ENCODE measurements at regions not wholly inside any gene's neighbourhood (a gene's known extent, or its start where the extent isn't known, plus 50 kb on each side); places are given as distances from the start of the nearest gene placed in this dataset.
"Not testable (repeated sequence)": the region's sequence is repeated elsewhere in the genome, so short reads cannot be mapped to it uniquely, and the experiment has no call there.

DNA sequence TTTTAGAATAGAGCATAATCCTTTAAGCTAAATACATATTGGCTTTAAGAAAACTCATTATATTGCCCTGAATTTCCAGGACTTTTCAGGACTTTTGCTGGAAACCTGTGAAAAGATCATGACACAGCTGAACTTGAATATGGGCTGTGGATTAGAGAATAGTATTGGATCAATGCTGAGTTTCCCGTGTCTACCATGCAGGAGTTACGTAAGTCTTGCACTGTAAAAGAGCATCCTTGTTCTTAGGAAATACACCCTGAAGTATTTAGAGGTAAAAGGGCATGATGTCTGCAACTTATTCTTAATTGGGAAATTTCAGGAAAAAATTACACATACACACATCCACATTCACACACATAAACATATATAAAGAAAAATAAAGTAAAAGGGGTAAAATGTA is 82.1 kb downstream of the ZFP36L2 start:
- no peak for DNase-seq

- no peak for DNase-seq
Observed at GRCh38 chr2:43143756-43144155, 82.7 kb downstream of the ZFP36L2 start.

GRCh38 chr2:43142921-43143438 is 83.4 kb downstream of the ZFP36L2 start:
- no peak for DNase-seq

DNA sequence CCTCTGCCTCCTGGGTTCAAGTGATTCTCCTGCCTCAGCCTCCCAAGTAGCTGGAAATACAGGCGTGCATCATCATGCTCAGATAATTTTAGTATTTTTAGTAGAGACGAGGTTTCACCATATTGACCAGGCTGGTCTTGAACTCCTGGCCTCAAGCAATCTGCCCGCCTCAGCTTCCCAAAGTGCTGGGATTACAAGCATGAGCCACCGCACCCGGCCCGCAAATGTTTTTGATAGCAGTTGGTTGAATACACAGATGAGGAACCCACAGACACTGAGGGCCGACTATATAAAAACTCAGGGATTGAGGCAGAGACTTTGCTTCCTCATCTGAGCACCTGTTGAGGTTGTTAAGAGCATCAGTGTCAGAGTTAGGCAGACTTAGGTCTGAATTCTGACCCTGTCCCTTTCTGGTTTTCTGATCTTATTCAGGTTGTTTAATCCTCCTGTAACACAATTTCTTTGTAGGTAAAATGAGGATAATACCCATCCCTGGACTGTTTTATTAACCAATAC is 84.7 kb downstream of the ZFP36L2 start:
- not testable (repeated sequence) for DNase-seq

- no peak for DNase-seq
Observed at GRCh38 chr2:43139996-43140621, 86.3 kb downstream of the ZFP36L2 start.

GRCh38 chr2:43139501-43139900 is 86.9 kb downstream of the ZFP36L2 start:
- DNase-seq = no peak

DNA sequence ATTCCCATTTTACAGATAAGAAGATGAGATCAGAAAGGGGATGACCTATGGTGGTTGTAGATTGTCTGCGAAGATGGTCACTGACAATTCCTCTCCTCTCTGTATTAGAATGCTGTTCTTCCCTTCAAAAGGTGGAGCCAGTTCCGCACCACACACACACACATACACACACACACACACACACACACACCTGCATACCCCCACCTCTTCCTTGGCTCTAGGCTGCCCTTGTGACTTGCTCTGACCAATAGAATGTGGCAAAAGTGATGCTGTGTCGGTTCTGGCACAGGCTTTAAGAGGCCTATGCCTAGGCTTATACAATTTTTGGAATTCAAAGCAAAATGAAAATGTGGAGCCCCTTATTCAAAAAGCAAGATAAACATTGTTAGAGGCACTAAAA is 88.0 kb downstream of the ZFP36L2 start:
- DNase-seq = no peak

GRCh38 chr2:43136876-43137275 is 89.5 kb downstream of the ZFP36L2 start:
- no peak for DNase-seq

DNA sequence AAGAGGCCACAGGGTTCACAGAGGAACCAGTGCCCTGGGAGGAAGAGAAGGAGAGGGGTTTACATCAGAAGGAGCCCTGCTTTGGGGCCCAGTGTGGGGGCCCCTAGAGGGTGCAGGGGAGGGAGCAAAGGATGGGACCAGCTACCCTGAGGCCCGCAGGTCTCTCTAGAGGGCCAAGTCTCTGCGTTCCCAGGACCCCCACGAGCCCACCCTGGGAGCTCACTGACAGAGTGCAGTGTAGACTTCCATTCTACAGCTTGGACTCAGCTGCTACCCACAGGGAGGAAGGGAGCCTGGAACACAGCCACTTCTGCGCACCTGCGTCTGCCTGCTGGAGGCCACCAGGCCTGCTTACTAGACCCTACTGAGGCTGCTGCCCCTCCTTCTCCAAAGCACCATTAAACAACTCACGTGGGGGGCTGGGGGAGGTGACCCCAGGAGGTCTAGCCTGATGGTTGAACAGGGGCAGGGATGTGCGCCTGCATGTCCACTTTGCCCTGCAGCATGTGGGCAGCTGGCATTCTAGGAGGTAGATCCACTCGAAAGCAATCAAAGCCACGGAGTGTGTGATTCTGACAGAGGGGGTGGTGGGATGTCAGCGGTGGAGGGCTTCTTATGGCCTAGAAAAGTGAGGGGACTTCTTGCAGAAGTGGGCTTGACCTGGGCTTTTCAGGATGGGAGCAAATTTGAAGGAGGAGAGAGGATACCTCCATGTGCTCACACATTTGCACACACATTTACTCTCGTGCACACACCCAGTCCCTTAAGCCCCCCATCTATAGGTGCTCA is 90.2 kb downstream of the ZFP36L2 start:
- no peak for DNase-seq

GRCh38 chr2:43135583-43135982 is 90.8 kb downstream of the ZFP36L2 start:
- DNase-seq = no peak

- no peak for DNase-seq
Observed at GRCh38 chr2:43134571-43134889, 91.9 kb downstream of the ZFP36L2 start.

DNA sequence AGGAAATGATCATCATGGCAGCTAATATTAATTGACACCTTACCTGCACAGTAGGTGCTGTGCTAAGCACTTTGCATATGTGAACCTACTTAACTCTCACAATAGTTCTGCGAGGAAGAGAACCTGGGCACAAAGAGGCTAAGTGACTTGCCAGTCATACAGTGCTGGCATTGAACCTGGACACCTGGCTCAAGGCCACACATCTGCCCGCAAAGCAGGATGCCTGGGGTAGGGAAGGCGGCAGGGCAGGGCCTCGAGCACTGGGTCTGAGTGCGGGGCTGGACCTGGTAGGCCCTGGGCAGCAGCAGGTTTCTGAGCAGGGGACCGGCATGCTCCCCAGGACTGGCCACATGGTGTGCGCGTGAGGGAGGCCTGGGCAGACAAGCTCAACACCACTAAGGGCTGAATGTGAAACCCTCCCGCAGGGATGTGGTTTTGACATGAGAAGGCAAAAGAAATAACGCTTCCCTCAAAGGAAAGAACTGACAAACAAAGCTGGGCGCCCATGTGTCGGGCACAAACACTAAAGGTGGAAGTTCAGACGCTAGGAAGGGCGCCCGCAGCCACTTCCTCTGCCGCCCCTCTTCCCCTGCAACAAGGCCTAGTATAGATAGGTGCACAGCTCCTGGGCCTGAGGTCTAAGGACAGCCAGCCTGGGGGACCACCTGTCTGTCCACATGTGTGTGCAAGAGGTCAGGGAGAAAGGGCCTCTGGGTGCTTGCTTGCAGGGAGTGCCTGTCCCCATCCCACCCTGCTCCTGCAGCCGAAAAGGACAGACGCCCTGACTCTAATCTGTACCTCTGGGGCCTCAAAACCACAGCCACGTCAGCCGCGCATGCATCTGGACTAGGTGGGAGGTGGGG is 92.5 kb downstream of the ZFP36L2 start:
- DNase-seq = no peak

- DNase-seq = no peak
Observed at GRCh38 chr2:43133336-43133707, 93.1 kb downstream of the ZFP36L2 start.

- DNase-seq = no peak
Observed at GRCh38 chr2:43132683-43133301, 93.6 kb downstream of the ZFP36L2 start.

GRCh38 chr2:43131890-43132682 is 94.3 kb downstream of the ZFP36L2 start:
- no peak for DNase-seq

DNA sequence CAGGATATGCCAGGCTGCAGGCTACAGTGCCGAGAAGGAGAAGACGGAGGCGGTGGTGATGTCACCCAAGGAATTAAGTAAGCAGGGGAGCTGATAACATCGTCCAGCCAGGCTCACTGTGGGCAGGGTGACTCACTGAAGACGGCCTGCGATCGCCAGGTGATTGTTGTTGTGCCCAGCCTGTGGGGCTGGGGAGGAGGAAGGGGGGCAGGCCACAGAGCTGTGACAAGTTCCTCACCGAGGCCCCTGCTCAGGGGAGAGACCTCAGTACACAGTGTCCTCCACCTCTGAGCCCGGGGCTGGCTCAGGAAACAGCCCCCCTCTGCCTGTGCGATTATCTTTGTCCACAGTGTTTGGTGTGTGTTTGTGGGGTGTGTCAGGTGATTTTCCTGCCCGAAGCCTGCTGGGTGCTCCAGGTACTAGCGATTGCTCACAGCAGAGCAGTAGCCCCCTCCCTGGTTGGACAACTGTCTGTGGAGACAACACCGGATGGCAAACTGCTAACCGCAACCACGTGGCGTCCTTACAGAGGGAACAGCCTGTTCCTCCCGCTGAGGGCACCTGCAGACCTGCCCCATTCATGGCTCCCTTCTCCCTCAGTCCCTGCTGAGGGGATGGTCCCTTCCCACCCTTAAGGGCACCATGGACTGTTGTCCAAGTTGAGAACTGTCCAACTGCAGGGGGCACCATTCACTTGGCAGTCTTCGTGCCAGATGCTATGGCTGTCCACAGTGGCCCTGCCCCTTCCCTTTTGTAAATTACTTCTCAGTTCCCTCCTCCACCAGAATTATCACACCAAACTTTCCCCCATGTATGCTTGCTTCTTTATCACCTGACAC is 95.1 kb downstream of the ZFP36L2 start:
- no peak for DNase-seq

DNA sequence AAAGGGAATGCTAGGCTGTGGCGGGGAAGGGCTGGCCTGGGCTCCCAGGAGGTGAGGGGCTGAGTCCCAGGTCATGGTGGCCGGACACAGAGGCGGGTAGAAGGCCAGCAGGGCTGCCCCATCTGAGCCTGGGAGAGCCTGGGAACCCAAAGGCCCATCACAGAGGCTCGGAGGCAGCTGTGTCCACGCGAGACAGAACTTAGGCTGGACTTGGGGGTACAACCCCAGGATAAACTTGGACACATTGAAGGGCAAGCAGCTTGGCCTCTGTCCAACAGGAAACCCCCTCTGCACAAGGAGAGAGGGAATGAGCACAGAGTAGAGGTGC is 95.9 kb downstream of the ZFP36L2 start:
- DNase-seq = no peak

GRCh38 chr2:43129676-43130547 is 96.5 kb downstream of the ZFP36L2 start:
- no peak for DNase-seq

GRCh38 chr2:43128559-43128955 is 97.8 kb downstream of the ZFP36L2 start:
- no peak for DNase-seq

- no peak for DNase-seq
Observed at GRCh38 chr2:43127941-43128558, 98.4 kb downstream of the ZFP36L2 start.
